MM.1S (cell line): ENCODE measurements at regions not wholly inside any gene's neighbourhood (a gene's known extent, or its start where the extent isn't known, plus 50 kb on each side); places are given as distances from the start of the nearest gene placed in this dataset.

ENCODE experiments used
- DNase-seq: peaks from one replicate; pipeline ENCODE4 v3.0.0-alpha.2; 2015
- H2AFZ ChIP-seq: fragments of 300-600 bp; sonication (generic); 2 replicates; pipeline ENCODE4 v1.6.0; 2016; ENCODE audit warnings: antibody characterized with exemption, low read length
- H3F3A ChIP-seq: fragments of 300-600 bp; sonication (generic); 2 replicates; pipeline ENCODE4 v1.6.1; 2016; ENCODE audit warnings: mild to moderate bottlenecking, antibody characterized with exemption, low read length, moderate library complexity, mixed read lengths; ENCODE audit not compliant: insufficient read depth
- H3K27ac ChIP-seq: fragments of 300-600 bp; sonication (generic); 2 replicates; pipeline ENCODE4 v1.5.1; 2016; ENCODE audit warnings: mild to moderate bottlenecking, low read length
- H3K27me3 ChIP-seq: fragments of 300-600 bp; sonication (generic); replicated peaks from 2 replicates; pipeline ENCODE4 v1.6.0; 2016; ENCODE audit warnings: low read length; ENCODE audit not compliant: insufficient read depth
- H3K36me3 ChIP-seq: fragments of 300-600 bp; sonication (generic); replicated peaks from 2 replicates; pipeline ENCODE4 v1.6.1; 2016; ENCODE audit warnings: mild to moderate bottlenecking, low read length, mixed read lengths; ENCODE audit not compliant: insufficient read depth
- H3K4me1 ChIP-seq: fragments of 300-600 bp; sonication (generic); 2 replicates; pipeline ENCODE4 v1.6.1; 2016; ENCODE audit warnings: low read length, mixed read lengths
- H3K4me2 ChIP-seq: fragments of 300-600 bp; sonication (generic); 2 replicates; pipeline ENCODE4 v1.6.0; 2016; ENCODE audit warnings: low read depth, low read length
- H3K4me3 ChIP-seq: fragments of 300-600 bp; sonication (generic); 2 replicates; pipeline ENCODE4 v1.5.1; 2016; ENCODE audit warnings: low read length, mixed read lengths
- H3K79me2 ChIP-seq: fragments of 300-600 bp; sonication (generic); 2 replicates; pipeline ENCODE4 v1.6.1; 2016; ENCODE audit warnings: mixed run types, low read length, mixed read lengths
- H3K9ac ChIP-seq: fragments of 300-600 bp; sonication (generic); 2 replicates; pipeline ENCODE4 v1.6.1; 2016; ENCODE audit warnings: low read length, mixed read lengths
- H3K9me2 ChIP-seq: fragments of 300-600 bp; sonication (generic); replicated peaks from 2 replicates; pipeline ENCODE4 v1.6.1; 2016; ENCODE audit warnings: mild to moderate bottlenecking, low read length, mixed read lengths; ENCODE audit not compliant: insufficient read depth
- H3K9me3 ChIP-seq: fragments of 300-600 bp; sonication (generic); replicated peaks from 2 replicates; pipeline ENCODE4 v1.6.1; 2016; ENCODE audit warnings: mild to moderate bottlenecking, low read length, mixed read lengths; ENCODE audit not compliant: insufficient read depth
- H4K20me1 ChIP-seq: fragments of 300-600 bp; sonication (generic); 2 replicates; pipeline ENCODE4 v1.6.1; 2016; ENCODE audit warnings: mild to moderate bottlenecking, low read length, moderate library complexity, mixed read lengths; ENCODE audit not compliant: insufficient read depth
- EZH2 ChIP-seq: fragments of 300-600 bp; sonication (generic); optimal IDR thresholded peaks from 2 replicates; pipeline ENCODE3; 2017; ENCODE audit warnings: low read depth, mild to moderate bottlenecking, antibody characterized with exemption, low read length, mixed read lengths
- EZH2phosphoT487 ChIP-seq: fragments of 300-600 bp; sonication (generic); IDR thresholded peaks from 2 replicates; pipeline ENCODE4 v1.6.1; 2018; ENCODE audit warnings: antibody characterized with exemption, low read length
- TF ChIP-seq, protein P1 (sequence below): fragments of 300-600 bp; sonication (generic); IDR thresholded peaks from 2 replicates; pipeline ENCODE4 v1.5.1; 2016; ENCODE audit warnings: antibody characterized with exemption, low read length, mixed read lengths

DNA sequence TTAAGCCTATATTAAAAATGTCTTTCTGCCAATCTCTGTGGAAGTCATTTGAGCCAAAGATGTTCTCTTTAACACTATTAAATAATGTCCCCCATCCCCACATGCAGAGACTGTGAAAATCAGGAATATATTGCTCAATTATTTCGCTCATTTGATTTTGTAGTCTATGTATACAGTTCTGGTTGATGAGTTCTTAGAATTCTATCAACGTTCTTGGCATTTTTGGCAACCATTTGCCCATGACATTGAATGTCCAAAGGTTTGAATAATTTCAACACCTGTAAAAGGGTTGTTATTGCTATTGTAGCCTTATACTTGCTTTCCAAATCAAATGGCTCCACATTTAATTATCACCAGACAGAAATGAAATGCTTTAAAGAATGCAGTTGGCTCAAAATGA is 536.1 kb downstream of the CAAP1 start:
- TF ChIP-seq, protein P1, sequence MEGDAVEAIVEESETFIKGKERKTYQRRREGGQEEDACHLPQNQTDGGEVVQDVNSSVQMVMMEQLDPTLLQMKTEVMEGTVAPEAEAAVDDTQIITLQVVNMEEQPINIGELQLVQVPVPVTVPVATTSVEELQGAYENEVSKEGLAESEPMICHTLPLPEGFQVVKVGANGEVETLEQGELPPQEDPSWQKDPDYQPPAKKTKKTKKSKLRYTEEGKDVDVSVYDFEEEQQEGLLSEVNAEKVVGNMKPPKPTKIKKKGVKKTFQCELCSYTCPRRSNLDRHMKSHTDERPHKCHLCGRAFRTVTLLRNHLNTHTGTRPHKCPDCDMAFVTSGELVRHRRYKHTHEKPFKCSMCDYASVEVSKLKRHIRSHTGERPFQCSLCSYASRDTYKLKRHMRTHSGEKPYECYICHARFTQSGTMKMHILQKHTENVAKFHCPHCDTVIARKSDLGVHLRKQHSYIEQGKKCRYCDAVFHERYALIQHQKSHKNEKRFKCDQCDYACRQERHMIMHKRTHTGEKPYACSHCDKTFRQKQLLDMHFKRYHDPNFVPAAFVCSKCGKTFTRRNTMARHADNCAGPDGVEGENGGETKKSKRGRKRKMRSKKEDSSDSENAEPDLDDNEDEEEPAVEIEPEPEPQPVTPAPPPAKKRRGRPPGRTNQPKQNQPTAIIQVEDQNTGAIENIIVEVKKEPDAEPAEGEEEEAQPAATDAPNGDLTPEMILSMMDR: no peak
- TF ChIP-seq EZH2phosphoT487 (no peak), EZH2 (no peak)
- no peaks in the 10 kb centered on the region for H3K36me3 ChIP-seq
- H3K9ac ChIP-seq: no peak overlapping the region
- 0 out of 2 replicates have a peak, but pooled peaks cover 7% of the 10 kb centered on the region for H3K4me1 ChIP-seq
- no peaks in the 10 kb centered on the region for H3F3A ChIP-seq
- no peak overlapping the region for H3K4me3 ChIP-seq
- no peak overlapping the region for H3K4me2 ChIP-seq
- no peak for DNase-seq
- H3K27me3 ChIP-seq: no peaks in the 10 kb centered on the region
- no peaks in the 10 kb centered on the region for H4K20me1 ChIP-seq
- H2AFZ ChIP-seq: no peak overlapping the region
- H3K9me2 ChIP-seq: no peaks in the 10 kb centered on the region
- no peaks in the 10 kb centered on the region for H3K9me3 ChIP-seq
- H3K27ac ChIP-seq: no peak overlapping the region
- H3K79me2 ChIP-seq: no peaks in the 10 kb centered on the region

DNA sequence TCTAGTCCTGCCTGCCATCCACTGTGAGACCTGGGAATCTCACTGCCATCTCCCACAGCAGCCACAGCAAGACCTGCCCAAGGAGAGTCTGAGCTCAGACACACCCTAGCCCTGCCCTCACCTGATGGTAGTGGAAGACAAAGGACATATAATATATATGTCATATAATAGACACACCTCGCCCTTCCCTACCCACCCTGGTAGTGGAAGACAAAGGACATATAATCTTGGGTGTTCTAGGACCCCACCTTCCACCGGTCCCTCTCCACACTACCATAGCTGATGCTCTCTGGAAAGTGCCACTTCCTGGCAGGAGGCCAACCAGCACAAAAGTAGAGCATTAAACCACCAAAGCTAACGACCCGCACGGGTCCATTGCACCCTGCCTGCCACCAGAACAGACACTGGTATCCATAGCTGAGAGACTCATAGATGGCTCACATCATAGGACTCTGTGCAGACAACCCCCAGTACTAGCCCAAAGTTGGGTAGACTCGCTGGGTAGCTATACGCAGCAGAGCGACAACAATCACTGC is 545.6 kb downstream of the CAAP1 start:
- Histone ChIP-seq H3F3A (no peaks in the 10 kb centered on the region), H3K4me1 (no peaks in the 10 kb centered on the region), H4K20me1 (no peaks in the 10 kb centered on the region), H3K36me3 (no peaks in the 10 kb centered on the region), H3K9ac (no peak overlapping the region), H3K27me3 (no peaks in the 10 kb centered on the region), H3K4me3 (no peak overlapping the region), H2AFZ (no peak overlapping the region), H3K9me3 (no peaks in the 10 kb centered on the region), H3K79me2 (no peaks in the 10 kb centered on the region), H3K4me2 (no peak overlapping the region), H3K27ac (no peak overlapping the region), H3K9me2 (no peaks in the 10 kb centered on the region)
- TF ChIP-seq EZH2phosphoT487 (no peak), EZH2 (no peak)
- TF ChIP-seq, protein P1: no peak
- no peak for DNase-seq

DNA sequence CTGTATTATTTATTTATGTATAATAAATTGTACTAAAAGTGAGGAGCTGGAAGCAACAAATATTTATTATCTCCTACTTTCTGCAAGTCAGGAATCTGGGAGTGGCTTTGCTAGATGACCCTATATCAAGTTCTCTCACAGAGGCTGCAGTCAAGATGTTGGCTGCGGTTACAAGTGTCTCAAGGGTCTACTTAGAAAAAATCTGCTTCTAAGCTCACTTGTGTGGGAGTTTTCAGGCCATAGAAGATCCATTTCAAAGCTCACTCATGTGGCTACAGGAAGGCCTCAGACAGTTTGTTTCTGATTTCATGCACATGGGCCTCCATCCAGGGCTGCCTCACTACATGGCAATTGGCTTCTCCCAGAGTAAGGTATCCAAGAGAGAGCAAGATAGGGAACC is 551.1 kb downstream of the CAAP1 start:
- no peaks in the 10 kb centered on the region for H3K27me3 ChIP-seq

More for the DNA sequence above, 551.1 kb downstream of the CAAP1 start:
- H3K4me1 ChIP-seq: no peaks in the 10 kb centered on the region
- no peak for DNase-seq
- no peak for TF ChIP-seq EZH2
- no peak for TF ChIP-seq EZH2phosphoT487
- TF ChIP-seq, protein P1: no peak
- no peak overlapping the region for H3K9ac ChIP-seq
- no peaks in the 10 kb centered on the region for H3F3A ChIP-seq
- H2AFZ ChIP-seq: no peak overlapping the region
- no peaks in the 10 kb centered on the region for H3K9me2 ChIP-seq
- no peak overlapping the region for H3K4me3 ChIP-seq
- H3K27ac ChIP-seq: no peak overlapping the region
- no peaks in the 10 kb centered on the region for H3K9me3 ChIP-seq
- no peaks in the 10 kb centered on the region for H3K79me2 ChIP-seq
- no peaks in the 10 kb centered on the region for H4K20me1 ChIP-seq
- H3K4me2 ChIP-seq: no peak overlapping the region
- H3K36me3 ChIP-seq: no peaks in the 10 kb centered on the region
